ENCODE measurements at regions not wholly inside any gene's neighbourhood (a gene's known extent, or its start where the extent isn't known, plus 50 kb on each side); places are given as distances from the start of the nearest gene placed in this dataset.

DNA sequence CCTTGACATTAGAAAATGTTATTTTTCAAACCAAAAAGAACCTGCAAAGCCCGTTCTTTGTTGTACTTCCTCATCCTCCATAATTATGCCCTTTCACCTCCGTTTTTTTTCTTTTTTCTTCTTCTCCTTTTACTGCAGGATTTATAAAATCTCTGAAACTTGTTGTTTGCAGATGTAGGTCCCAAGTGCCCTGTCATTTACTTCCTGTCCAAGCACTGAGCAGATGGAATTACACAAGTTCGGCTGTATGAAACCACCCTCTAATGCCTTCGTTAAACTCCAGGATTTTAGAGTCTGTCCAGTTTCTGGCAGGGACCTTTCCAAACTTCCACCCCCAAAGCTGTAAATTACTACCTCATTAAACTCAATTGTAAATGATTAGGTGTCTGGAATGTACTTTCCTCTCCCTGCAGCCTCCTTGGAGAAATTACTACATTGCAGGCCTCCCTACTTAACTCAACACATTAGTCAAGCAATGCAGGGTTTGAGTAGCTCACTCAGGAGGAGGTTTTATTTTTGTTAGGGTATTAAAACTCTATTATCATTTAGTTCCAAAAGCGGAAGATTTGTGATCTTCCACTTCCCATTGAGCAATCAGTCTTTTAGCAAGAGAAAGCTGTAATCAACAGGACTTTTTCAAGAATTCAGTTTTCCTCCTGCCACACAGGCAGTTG lies 125.6 kb upstream of the LPAR1 start:
- peak overlapping the region; percentile 37 for H3K4me3 ChIP-seq
- no peaks in the 10 kb centered on the region for H3K36me3 ChIP-seq (ENCODE audit: insufficient read depth, low read length)
- TF ChIP-seq EZH2 (IDR thresholded peaks at IDR 0.05) (no peak), FOXP2 (optimal IDR thresholded peaks at IDR 0.05; ENCODE audit: control extremely low read depth, extremely low read length, insufficient read depth) (no peak), POLR2AphosphoS5 (IDR thresholded peaks at IDR 0.05; ENCODE audit: borderline replicate concordance, low read depth, low read length) (no peak)
- no peaks in the 10 kb centered on the region for H3K9me3 ChIP-seq (ENCODE audit: low read depth, low read length)
- H3K9ac ChIP-seq (ENCODE audit: insufficient read length) = peak overlapping the region; percentile 48
- peak overlapping the region; percentile 73 for H3K27ac ChIP-seq
- DNase-seq (ENCODE audit: low read depth, low spot score) = no peak

GRCh38 chr9:111162026-111162425 lies 123.8 kb upstream of the LPAR1 start:
- DNase-seq (ENCODE audit: low read depth, low spot score) = no peak
- Histone ChIP-seq H3K27ac (no peak overlapping the region), H3K4me3 (no peak overlapping the region), H3K9ac (ENCODE audit: insufficient read length) (no peak overlapping the region), H3K9me3 (ENCODE audit: low read depth, low read length) (no peaks in the 10 kb centered on the region), H3K36me3 (ENCODE audit: insufficient read depth, low read length) (no peaks in the 10 kb centered on the region)
- no peak for TF ChIP-seq EZH2 (IDR thresholded peaks at IDR 0.05)
- no peak for TF ChIP-seq POLR2AphosphoS5 (IDR thresholded peaks at IDR 0.05; ENCODE audit: borderline replicate concordance, low read depth, low read length)

DNA sequence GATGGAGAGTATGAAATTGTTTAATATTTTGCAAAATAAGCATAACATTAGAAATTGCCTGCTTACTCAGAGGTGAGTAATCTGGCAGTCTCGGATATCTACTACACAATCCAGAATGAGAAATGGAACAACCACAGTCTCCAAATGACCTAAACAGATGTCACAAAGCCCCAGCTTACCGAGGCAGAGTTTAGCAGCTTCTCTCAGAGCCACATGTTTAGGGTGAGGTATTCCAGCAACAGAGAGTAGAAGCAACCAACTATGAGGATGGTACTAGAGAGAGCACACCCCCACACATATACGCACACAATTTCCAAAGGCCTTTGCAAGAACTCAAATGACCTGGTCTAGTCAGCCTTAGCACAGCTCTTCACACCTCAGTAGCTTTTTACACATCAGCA lies 122.7 kb upstream of the LPAR1 start:
- no peaks in the 10 kb centered on the region for H3K36me3 ChIP-seq (ENCODE audit: insufficient read depth, low read length)
- H3K27ac ChIP-seq = no peak overlapping the region
- TF ChIP-seq EZH2 (IDR thresholded peaks at IDR 0.05) (no peak), POLR2AphosphoS5 (IDR thresholded peaks at IDR 0.05; ENCODE audit: borderline replicate concordance, low read depth, low read length) (no peak), FOXP2 (optimal IDR thresholded peaks at IDR 0.05; ENCODE audit: control extremely low read depth, extremely low read length, insufficient read depth) (no peak)
- no peaks in the 10 kb centered on the region for H3K9me3 ChIP-seq (ENCODE audit: low read depth, low read length)
- DNase-seq (ENCODE audit: low read depth, low spot score) = no peak
- H3K9ac ChIP-seq (ENCODE audit: insufficient read length) = no peak overlapping the region
- no peak overlapping the region for H3K4me3 ChIP-seq

- Histone ChIP-seq H3K27ac (peak overlapping the region; percentile 64), H3K36me3 (ENCODE audit: insufficient read depth, low read length) (no peaks in the 10 kb centered on the region), H3K9ac (ENCODE audit: insufficient read length) (no peak overlapping the region), H3K9me3 (ENCODE audit: low read depth, low read length) (no peaks in the 10 kb centered on the region), H3K4me3 (peak overlapping the region; percentile 31; the same call in 1 of the 2 replicates)
- TF ChIP-seq EZH2 (IDR thresholded peaks at IDR 0.05) = no peak
- TF ChIP-seq POLR2AphosphoS5 (IDR thresholded peaks at IDR 0.05; ENCODE audit: borderline replicate concordance, low read depth, low read length) = no peak
- TF ChIP-seq FOXP2 (optimal IDR thresholded peaks at IDR 0.05; ENCODE audit: control extremely low read depth, extremely low read length, insufficient read depth) = no peak
- no peak for DNase-seq (ENCODE audit: low read depth, low spot score)
These were observed 120.7 kb upstream of the LPAR1 start for GRCh38 chr9:111158999-111159398.

- H3K9me3 ChIP-seq (ENCODE audit: low read depth, low read length) = no peaks in the 10 kb centered on the region
- H3K9ac ChIP-seq (ENCODE audit: insufficient read length) = no peak overlapping the region
- peak; percentile 58 for DNase-seq (ENCODE audit: low read depth, low spot score)
- no peak for TF ChIP-seq EZH2 (IDR thresholded peaks at IDR 0.05)
- TF ChIP-seq POLR2AphosphoS5 (IDR thresholded peaks at IDR 0.05; ENCODE audit: borderline replicate concordance, low read depth, low read length) = peak; percentile 35; the same call in 1 of the 2 replicates
- no peak for TF ChIP-seq FOXP2 (optimal IDR thresholded peaks at IDR 0.05; ENCODE audit: control extremely low read depth, extremely low read length, insufficient read depth)
- H3K36me3 ChIP-seq (ENCODE audit: insufficient read depth, low read length) = no peaks in the 10 kb centered on the region
- H3K27ac ChIP-seq = peak overlapping the region; percentile 64
- H3K4me3 ChIP-seq = peak overlapping the region; percentile 31
These were observed 120.1 kb upstream of the LPAR1 start for GRCh38 chr9:111158363-111158762.

DNA sequence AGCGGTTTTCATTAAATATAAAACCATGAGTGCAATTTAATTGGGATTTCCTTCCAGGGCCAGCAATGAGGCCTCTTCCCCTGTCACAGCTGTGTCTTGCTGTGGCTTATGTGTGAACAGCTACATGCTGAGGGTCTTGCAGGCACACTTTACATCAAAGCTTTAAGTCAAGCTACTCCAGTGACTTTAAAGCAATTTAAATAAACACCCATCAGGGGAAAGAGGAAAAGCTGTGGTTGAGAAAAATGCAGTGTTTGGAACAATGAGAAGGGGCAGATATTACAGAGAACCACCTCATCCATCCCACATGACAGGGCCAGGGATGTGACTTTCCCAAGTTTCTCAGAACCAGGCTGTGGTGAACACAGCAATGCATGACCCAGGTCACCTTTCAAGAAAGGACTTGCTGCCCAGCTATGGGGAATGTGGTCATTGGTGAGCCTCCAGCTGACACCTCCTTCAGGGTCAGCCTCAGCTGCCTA lies 115.9 kb upstream of the LPAR1 start:
- Histone ChIP-seq H3K4me3 (peak overlapping the region; percentile 37), H3K9ac (ENCODE audit: insufficient read length) (no peak overlapping the region), H3K9me3 (ENCODE audit: low read depth, low read length) (no peaks in the 10 kb centered on the region), H3K27ac (no peak overlapping the region; the same call in 1 of the 2 replicates), H3K36me3 (ENCODE audit: insufficient read depth, low read length) (no peaks in the 10 kb centered on the region)
- peak; percentile 47 for DNase-seq (ENCODE audit: low read depth, low spot score)
- TF ChIP-seq FOXP2 (optimal IDR thresholded peaks at IDR 0.05; ENCODE audit: control extremely low read depth, extremely low read length, insufficient read depth) (no peak), POLR2AphosphoS5 (IDR thresholded peaks at IDR 0.05; ENCODE audit: borderline replicate concordance, low read depth, low read length) (peak; percentile 48; the same call in 1 of the 2 replicates), EZH2 (IDR thresholded peaks at IDR 0.05) (no peak)

DNA sequence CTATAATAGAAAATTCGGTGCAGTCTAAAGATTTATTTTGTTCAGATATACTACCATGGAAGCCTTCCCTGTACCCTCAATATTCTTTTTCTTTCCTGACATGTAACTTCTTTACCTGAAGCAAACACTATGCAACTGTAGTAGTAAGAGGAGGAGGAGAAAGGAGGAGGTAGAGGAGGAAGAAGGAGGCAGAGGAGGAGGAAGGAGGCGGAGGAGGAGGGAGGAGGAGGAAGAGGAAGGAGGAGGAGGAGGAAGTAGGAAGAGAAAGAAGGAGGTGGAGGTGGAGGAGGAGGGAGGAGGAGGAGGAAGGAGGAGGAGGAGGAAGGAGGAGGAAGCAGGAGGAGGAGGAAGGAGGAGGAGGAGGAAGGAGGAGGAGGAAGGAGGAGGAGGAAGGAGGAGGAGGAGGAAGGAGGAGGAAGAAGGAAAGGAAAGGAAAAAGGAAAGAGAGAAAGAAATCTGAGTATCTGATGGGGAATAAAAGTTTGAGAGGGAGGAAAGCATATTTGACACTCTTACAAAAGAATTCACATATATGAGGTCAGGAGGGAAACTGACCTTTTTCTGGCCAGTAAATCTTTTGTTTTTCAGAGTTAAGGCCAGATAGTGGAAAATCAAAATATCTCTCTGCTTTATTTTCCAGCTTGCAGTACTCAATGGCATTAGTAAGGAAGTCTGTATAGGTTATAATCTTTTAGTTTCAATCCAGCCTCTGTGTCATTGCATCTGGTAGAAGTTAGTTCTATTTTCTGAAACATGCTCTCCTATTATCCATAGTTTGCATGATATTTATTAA lies 114.5 kb upstream of the LPAR1 start:
- no peaks in the 10 kb centered on the region for H3K9me3 ChIP-seq (ENCODE audit: low read depth, low read length)
- TF ChIP-seq FOXP2 (optimal IDR thresholded peaks at IDR 0.05; ENCODE audit: control extremely low read depth, extremely low read length, insufficient read depth) (no peak), EZH2 (IDR thresholded peaks at IDR 0.05) (no peak)
- H3K4me3 ChIP-seq = no peak overlapping the region
- no peak for DNase-seq (ENCODE audit: low read depth, low spot score)
- no peaks in the 10 kb centered on the region for H3K36me3 ChIP-seq (ENCODE audit: insufficient read depth, low read length)
- no peak overlapping the region for H3K9ac ChIP-seq (ENCODE audit: insufficient read length)
- peak overlapping the region; percentile 17; the same call in 1 of the 2 replicates for H3K27ac ChIP-seq

DNA sequence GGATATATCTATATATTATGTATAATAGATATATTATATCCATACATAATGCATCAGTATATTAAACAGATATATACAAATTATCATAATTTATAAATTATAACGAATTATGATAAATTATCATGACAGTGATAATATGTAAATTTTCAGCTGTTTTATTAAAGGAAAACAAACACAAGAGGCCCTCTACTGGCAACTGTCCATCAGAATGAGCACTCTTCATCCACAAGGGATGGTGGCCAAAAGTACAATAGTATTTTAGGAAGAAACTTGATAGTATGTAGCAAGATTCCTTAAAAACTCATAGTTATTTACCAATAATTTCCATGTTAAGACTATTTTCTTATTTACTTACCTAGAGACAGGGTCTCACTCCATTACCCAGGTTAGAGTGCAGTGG lies 113.3 kb upstream of the LPAR1 start:
- Histone ChIP-seq H3K9ac (ENCODE audit: insufficient read length) (no peak overlapping the region), H3K9me3 (ENCODE audit: low read depth, low read length) (no peaks in the 10 kb centered on the region), H3K27ac (no peak overlapping the region), H3K4me3 (no peak overlapping the region), H3K36me3 (ENCODE audit: insufficient read depth, low read length) (no peaks in the 10 kb centered on the region)
- TF ChIP-seq POLR2AphosphoS5 (IDR thresholded peaks at IDR 0.05; ENCODE audit: borderline replicate concordance, low read depth, low read length) (no peak), EZH2 (IDR thresholded peaks at IDR 0.05) (no peak), FOXP2 (optimal IDR thresholded peaks at IDR 0.05; ENCODE audit: control extremely low read depth, extremely low read length, insufficient read depth) (no peak)
- no peak for DNase-seq (ENCODE audit: low read depth, low spot score)

Measured in SK-N-MC (cell line).